Esophagus muscularis mucosa (tissue), 4 donors: ENCODE measurements at regions not wholly inside any gene's neighbourhood (a gene's known extent, or its start where the extent isn't known, plus 50 kb on each side); places are given as distances from the start of the nearest gene placed in this dataset.

Source experiments
- EP300 ChIP-seq: sonication (generic); formaldehyde crosslinking; IDR thresholded peaks from one replicate; pipeline ENCODE4 v1.6.1; 2017; ENCODE audit warnings: antibody characterized with exemption
- POLR2A ChIP-seq: fragments of 450-650 bp; IDR thresholded peaks from one replicate; pipeline ENCODE4 v1.6.1; 2017; ENCODE audit warnings: antibody characterized with exemption, moderate library complexity, mild to moderate bottlenecking, low read depth
- TF ChIP-seq, protein P1 (sequence below), 3 experiments: fragments of 200-600 bp in 2 of 3; fragments of 450-650 bp in 1 of 3; sonication (generic) in 2 of 3; IDR thresholded peaks; one replicate each; pipeline ENCODE4 v1.5.1; 2017 to 2019; ENCODE audit warnings: antibody characterized with exemption in 3 of 3, mild to moderate bottlenecking in 2 of 3, moderate library complexity in 1 of 3

DNA sequence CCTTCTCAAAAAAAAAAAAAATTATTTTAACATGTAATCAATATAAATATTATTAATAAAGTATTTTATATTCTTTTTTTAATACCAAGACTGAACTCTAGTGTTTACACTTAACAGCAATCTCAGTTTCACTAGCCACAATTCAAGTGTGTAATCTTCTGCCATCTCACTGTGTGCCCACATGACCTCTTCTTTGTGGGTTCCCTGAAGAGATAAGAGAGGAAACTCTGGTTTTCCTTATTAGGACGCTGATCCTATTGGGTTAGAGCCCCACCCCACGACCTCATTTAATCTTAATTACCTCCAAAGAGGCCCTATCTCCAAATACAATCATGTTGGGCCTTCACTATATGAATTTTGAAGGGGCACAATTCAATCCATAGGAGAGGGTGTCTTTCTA, 177.6 kb downstream of the STK31 start:
- TF ChIP-seq, protein P1, sequence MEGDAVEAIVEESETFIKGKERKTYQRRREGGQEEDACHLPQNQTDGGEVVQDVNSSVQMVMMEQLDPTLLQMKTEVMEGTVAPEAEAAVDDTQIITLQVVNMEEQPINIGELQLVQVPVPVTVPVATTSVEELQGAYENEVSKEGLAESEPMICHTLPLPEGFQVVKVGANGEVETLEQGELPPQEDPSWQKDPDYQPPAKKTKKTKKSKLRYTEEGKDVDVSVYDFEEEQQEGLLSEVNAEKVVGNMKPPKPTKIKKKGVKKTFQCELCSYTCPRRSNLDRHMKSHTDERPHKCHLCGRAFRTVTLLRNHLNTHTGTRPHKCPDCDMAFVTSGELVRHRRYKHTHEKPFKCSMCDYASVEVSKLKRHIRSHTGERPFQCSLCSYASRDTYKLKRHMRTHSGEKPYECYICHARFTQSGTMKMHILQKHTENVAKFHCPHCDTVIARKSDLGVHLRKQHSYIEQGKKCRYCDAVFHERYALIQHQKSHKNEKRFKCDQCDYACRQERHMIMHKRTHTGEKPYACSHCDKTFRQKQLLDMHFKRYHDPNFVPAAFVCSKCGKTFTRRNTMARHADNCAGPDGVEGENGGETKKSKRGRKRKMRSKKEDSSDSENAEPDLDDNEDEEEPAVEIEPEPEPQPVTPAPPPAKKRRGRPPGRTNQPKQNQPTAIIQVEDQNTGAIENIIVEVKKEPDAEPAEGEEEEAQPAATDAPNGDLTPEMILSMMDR (IDR thresholded peaks at IDR 0.05), result no peak
- TF ChIP-seq EP300 (no peak), POLR2A (no peak)
